ENCODE measurements at regions not wholly inside any gene's neighbourhood (a gene's known extent, or its start where the extent isn't known, plus 50 kb on each side); places are given as distances from the start of the nearest gene placed in this dataset.

DNA sequence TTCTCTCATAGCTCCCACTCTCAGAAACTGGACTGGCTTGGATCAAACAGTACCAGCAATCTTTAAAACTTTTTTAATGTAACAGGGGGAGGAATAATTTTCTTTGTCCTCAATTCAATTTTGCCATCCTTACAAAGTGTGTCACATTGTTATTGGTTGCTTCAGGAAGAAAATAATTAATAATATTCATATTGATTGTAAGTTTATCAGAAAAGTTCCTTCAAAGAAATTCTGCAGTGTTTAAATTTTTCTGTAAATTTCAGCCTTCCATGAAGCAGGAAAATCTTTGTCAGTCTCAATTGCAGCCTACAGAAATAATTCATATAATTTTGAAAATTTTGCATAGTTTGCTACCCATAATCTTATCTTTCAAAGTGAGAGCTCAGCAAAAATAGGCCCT is 1119.1 kb upstream of the ATXN7L3B start:
- no peak overlapping the region for H3K4me3 ChIP-seq
- TF ChIP-seq, protein P1, sequence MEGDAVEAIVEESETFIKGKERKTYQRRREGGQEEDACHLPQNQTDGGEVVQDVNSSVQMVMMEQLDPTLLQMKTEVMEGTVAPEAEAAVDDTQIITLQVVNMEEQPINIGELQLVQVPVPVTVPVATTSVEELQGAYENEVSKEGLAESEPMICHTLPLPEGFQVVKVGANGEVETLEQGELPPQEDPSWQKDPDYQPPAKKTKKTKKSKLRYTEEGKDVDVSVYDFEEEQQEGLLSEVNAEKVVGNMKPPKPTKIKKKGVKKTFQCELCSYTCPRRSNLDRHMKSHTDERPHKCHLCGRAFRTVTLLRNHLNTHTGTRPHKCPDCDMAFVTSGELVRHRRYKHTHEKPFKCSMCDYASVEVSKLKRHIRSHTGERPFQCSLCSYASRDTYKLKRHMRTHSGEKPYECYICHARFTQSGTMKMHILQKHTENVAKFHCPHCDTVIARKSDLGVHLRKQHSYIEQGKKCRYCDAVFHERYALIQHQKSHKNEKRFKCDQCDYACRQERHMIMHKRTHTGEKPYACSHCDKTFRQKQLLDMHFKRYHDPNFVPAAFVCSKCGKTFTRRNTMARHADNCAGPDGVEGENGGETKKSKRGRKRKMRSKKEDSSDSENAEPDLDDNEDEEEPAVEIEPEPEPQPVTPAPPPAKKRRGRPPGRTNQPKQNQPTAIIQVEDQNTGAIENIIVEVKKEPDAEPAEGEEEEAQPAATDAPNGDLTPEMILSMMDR (IDR thresholded peaks at IDR 0.05), result no peak
- no peak for TF ChIP-seq POLR2AphosphoS5 (IDR thresholded peaks at IDR 0.05)
- H3K27me3 ChIP-seq, result no peaks in the 10 kb centered on the region
- intact Hi-C loops (cut with DNase I; ENCODE audit: low total_unique reads), result no loop called here
- no peak for DNase-seq (ENCODE audit: low spot score in 2 of 2)
- no peak overlapping the region for H3K27ac ChIP-seq
- H3K36me3 ChIP-seq, result no peaks in the 10 kb centered on the region
- no peaks in the 10 kb centered on the region for H3K4me1 ChIP-seq
- H3K9me3 ChIP-seq, result peaks cover 5 to 15% of the 10 kb centered on the region in 2 donors

DNA sequence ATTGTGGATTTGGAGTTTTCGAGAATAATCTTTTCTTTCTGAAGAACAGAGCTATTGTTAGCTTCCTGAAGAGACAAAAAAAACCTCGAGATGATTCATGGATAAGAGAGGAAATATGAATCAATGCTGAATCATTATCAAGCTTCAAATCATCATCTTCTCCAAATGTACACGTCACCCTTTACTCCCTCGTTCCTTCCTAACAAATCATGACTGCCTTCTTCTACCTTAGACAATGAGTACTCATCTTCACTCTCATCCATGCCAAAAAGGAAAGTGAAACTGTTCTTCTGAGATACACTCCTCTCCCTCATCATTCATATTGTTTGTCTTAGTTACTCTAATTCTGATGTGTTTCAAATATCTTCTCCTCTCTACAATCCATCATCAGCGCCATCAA is 1115.8 kb upstream of the ATXN7L3B start:
- Histone ChIP-seq H3K4me3 (no peak overlapping the region), H3K27ac (no peak overlapping the region), H3K4me1 (no peaks in the 10 kb centered on the region), H3K36me3 (no peaks in the 10 kb centered on the region), H3K9me3 (peaks cover 6 to 24% of the 10 kb centered on the region in 2 donors), H3K27me3 (no peaks in the 10 kb centered on the region)
- TF ChIP-seq POLR2A (IDR thresholded peaks at IDR 0.05), result no peak
- TF ChIP-seq, protein P1 (IDR thresholded peaks at IDR 0.05), result no peak
- no peak for TF ChIP-seq POLR2AphosphoS5 (IDR thresholded peaks at IDR 0.05)
- DNase-seq (ENCODE audit: low spot score in 2 of 2), result no peak
- intact Hi-C loops (cut with DNase I; ENCODE audit: low total_unique reads), result no loop called here

DNA sequence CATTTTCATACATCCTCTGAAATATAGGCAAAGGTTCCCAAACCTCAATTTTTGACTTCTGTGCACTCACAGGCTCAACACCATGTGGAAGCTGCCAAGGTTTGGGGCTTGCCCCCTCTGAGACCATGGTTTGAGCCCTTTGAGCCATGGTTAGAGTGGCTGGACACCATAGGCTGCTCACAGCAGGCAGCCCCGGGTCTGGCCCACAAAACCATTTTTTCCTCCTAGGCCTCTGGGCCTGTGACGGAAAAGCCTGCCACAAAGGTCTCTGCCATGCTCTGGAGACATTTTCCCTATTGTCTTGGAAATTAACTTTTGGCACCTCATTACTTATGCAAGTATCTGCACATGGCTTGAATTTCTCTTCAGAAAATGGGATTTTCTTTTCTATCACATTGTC is 1113.2 kb upstream of the ATXN7L3B start:
- peaks cover 6 to 24% of the 10 kb centered on the region in 2 donors for H3K9me3 ChIP-seq
- H3K4me3 ChIP-seq, result no peak overlapping the region
- TF ChIP-seq POLR2AphosphoS5 (IDR thresholded peaks at IDR 0.05) (no peak), POLR2A (IDR thresholded peaks at IDR 0.05) (no peak)
- TF ChIP-seq, protein P1 (IDR thresholded peaks at IDR 0.05), result no peak
- H3K27me3 ChIP-seq, result no peaks in the 10 kb centered on the region
- no peaks in the 10 kb centered on the region for H3K36me3 ChIP-seq
- DNase-seq (ENCODE audit: low spot score in 2 of 2), result no peak
- no peaks in the 10 kb centered on the region for H3K4me1 ChIP-seq
- intact Hi-C loops (cut with DNase I; ENCODE audit: low total_unique reads), result no loop called here
- no peak overlapping the region for H3K27ac ChIP-seq

DNA sequence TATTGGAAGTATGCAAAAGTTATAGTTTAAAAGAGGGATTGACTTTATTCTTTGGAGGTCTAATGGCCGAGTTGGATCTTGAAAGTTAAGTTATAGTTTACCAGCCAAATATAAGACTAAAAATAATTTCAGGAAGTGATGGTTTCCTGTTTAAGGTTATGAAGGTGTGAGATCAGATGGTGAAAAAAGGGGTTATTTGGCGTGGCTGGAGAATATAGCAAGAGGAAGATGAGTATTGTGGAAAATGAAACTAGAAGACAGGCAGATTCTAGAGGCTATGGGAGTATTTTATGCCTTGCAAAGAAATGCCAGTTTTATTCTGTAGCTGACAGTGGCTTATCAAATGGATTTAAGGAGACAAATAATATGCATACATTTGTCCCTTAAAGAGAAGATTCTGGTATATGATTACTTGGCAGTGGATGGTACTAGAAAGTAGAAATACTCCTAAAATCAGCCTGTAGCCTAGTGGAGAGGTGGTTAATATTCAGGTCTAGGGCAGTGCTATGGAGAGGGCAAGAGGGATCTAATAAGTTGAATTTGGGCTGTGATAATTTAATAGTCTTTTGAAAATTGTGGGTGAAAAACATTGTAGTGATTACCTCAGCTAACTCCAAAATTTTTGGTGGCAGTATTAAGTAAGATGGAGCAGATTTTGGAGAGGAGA is 1091.8 kb upstream of the ATXN7L3B start:
- no peaks in the 10 kb centered on the region for H3K27me3 ChIP-seq
- no peak overlapping the region for H3K27ac ChIP-seq
- TF ChIP-seq, protein P1 (IDR thresholded peaks at IDR 0.05), result no peak
- TF ChIP-seq POLR2A (IDR thresholded peaks at IDR 0.05), result no peak
- TF ChIP-seq POLR2AphosphoS5 (IDR thresholded peaks at IDR 0.05), result no peak
- no peak overlapping the region for H3K4me3 ChIP-seq
- intact Hi-C loops (cut with DNase I; ENCODE audit: low total_unique reads), result loop anchor here (10.0 kb wide), 1 partner anchor 1971 kb away; no protein-coding TSS in a partner anchor
- no peaks in the 10 kb centered on the region for H3K36me3 ChIP-seq
- H3K9me3 ChIP-seq, result no peaks in the 10 kb centered on the region
- DNase-seq (ENCODE audit: low spot score in 2 of 2), result no peak
- H3K4me1 ChIP-seq, result no peaks in the 10 kb centered on the region

DNA sequence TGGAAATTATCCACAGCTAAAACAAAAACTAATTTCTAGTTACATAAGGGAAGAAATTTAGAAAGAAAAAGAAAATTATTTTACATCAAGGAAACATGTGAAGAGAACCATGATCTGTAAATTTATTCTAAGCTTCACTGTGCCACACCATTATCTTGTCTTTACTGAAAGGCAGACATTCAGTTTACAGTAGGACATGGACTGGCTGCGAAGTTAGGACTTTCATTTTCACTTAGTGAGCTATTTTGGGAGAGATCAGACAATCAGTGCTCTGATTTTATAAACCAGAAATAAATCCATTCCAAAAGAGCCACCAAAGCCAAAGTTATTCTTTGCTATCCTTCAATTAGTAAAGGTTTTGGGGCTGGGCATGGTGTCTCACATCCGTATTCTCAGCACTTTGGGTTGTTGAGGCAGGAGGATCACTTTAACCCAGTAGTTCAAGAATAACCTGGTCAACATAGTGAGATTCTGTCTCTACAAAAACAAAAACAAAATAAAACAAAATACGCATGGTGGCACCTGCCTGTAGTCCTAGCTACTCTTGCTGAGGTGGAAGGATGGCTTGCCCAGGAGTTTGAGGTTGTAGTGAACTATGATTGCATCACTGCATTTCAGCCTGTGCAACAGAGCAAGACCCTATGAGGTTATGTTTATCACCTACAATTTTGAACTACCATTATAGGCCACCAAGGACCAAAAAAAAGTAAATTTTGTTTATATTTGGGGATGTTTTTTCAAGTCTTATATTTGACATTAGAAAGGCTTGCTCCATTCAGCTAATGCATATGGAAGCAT is 1084.8 kb upstream of the ATXN7L3B start:
- intact Hi-C loops (cut with DNase I; ENCODE audit: low total_unique reads), result no loop called here

More for the DNA sequence above, 1084.8 kb upstream of the ATXN7L3B start:
- Histone ChIP-seq H3K27ac (no peak overlapping the region), H3K4me3 (no peak overlapping the region), H3K4me1 (no peaks in the 10 kb centered on the region), H3K9me3 (no peaks in the 10 kb centered on the region), H3K27me3 (no peaks in the 10 kb centered on the region), H3K36me3 (no peaks in the 10 kb centered on the region)
- no peak for DNase-seq (ENCODE audit: low spot score in 2 of 2)
- no peak for TF ChIP-seq POLR2A (IDR thresholded peaks at IDR 0.05)
- TF ChIP-seq, protein P1 (IDR thresholded peaks at IDR 0.05), result no peak
- no peak for TF ChIP-seq POLR2AphosphoS5 (IDR thresholded peaks at IDR 0.05)

Data from breast epithelium (tissue), 4 donors.